ENCODE measurements at regions not wholly inside any gene's neighbourhood (a gene's known extent, or its start where the extent isn't known, plus 50 kb on each side); places are given as distances from the start of the nearest gene placed in this dataset.

DNA sequence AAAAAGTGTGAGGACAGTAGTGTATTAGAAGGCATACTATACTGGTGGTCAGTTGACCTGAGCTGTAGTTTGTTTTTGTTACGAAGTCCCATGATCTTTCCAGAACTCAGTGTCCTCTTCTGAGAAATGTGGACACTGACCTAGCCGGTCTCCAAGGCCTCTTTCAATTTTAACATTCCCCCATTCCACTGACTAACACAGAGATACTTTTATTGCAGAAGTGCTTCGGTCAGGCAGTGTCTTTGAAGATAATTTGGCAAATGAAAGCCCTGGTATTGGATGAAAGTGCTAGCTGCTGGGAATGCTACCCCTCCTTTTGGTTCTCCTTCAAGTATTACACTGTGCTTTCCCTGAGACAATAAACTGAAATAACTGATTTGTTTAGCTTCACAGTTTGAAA lies 89.4 kb downstream of the LMO4 start:
- TF ChIP-seq POLR2A (IDR thresholded peaks at IDR 0.05; ENCODE audit: low read length) = no peak
- no peak for TF ChIP-seq GATA1 (IDR thresholded peaks at IDR 0.05; ENCODE audit: low read depth, low read length)

Data from erythroblast (primary cell).